ENCODE measurements at regions not wholly inside any gene's neighbourhood (a gene's known extent, or its start where the extent isn't known, plus 50 kb on each side); places are given as distances from the start of the nearest gene placed in this dataset.
"Not testable (repeated sequence)": the region's sequence is repeated elsewhere in the genome, so short reads cannot be mapped to it uniquely, and the experiment has no call there.

GRCh38 chrX:63032811-63033210 lies 318.3 kb downstream of the SPIN4 start:
- H3K27me3 ChIP-seq, result no peaks in the 10 kb centered on the region
- H3K9ac ChIP-seq, result no peak overlapping the region
- H3K9me3 ChIP-seq, result 0 out of 2 replicates have a peak, but pooled peaks cover 2% of the 10 kb centered on the region
- no peak overlapping the region for H3K4me2 ChIP-seq
- H3K4me3 ChIP-seq, result no peak overlapping the region
- H4K20me1 ChIP-seq, result no peaks in the 10 kb centered on the region
- H3K4me1 ChIP-seq, result no peaks in the 10 kb centered on the region
- no peaks in the 10 kb centered on the region for H3K36me3 ChIP-seq
- TF ChIP-seq Cebpa-rat (IDR thresholded peaks at IDR 0.05), result no peak
- no peak overlapping the region for H3K27ac ChIP-seq

- Histone ChIP-seq H3K4me1 (no peaks in the 10 kb centered on the region), H3K36me3 (no peaks in the 10 kb centered on the region), H3K27ac (no peak overlapping the region), H3K27me3 (no peaks in the 10 kb centered on the region), H4K20me1 (no peaks in the 10 kb centered on the region), H3K4me2 (no peak overlapping the region), H3K9me3 (peaks cover 5% of the 10 kb centered on the region; the same call in 1 of the 2 replicates), H3K9ac (no peak overlapping the region), H3K4me3 (no peak overlapping the region)
- TF ChIP-seq Cebpa-rat (IDR thresholded peaks at IDR 0.05), result no peak
Measured at GRCh38 chrX:63013549-63013948, 337.6 kb downstream of the SPIN4 start.

GRCh38 chrX:63012574-63012973 lies 338.6 kb downstream of the SPIN4 start:
- Histone ChIP-seq H3K9me3 (peaks cover 5% of the 10 kb centered on the region; the same call in 1 of the 2 replicates), H3K4me1 (no peaks in the 10 kb centered on the region), H3K9ac (no peak overlapping the region), H4K20me1 (no peaks in the 10 kb centered on the region), H3K27me3 (no peaks in the 10 kb centered on the region), H3K36me3 (no peaks in the 10 kb centered on the region), H3K4me3 (no peak overlapping the region), H3K27ac (no peak overlapping the region), H3K4me2 (no peak overlapping the region)
- no peak for TF ChIP-seq Cebpa-rat (IDR thresholded peaks at IDR 0.05)

GRCh38 chrX:63000196-63000595 lies 350.9 kb downstream of the SPIN4 start:
- H3K9me3 ChIP-seq, H3K27ac ChIP-seq, H3K4me3 ChIP-seq, H3K9ac ChIP-seq, H4K20me1 ChIP-seq, H3K36me3 ChIP-seq, H3K27me3 ChIP-seq, H3K4me1 ChIP-seq, H3K4me2 ChIP-seq: not testable (repeated sequence)

All from BLaER1 (cell line).